Activated CD8-positive, alpha-beta memory T cell treated with anti-CD3 and anti-CD28 coated beads, Interleukin-2, amount 10 ng/mL, durations not matched to agents 7 days and 5 days (primary cell): ENCODE measurements at regions not wholly inside any gene's neighbourhood (a gene's known extent, or its start where the extent isn't known, plus 50 kb on each side); places are given as distances from the start of the nearest gene placed in this dataset.
"Not testable (repeated sequence)": the region's sequence is repeated elsewhere in the genome, so short reads cannot be mapped to it uniquely, and the experiment has no call there.

ENCODE experiments used
- ATAC-seq: fragments of 150-1000 bp; cut with Tn5 transposase; one replicate; pipeline ENCODE4 v1.10.0; 2021; ENCODE audit warnings: moderate library complexity
- CTCF ChIA-PET: fragments of 350-600 bp; sonication (Branson Sonifier 250); formaldehyde crosslinking; loops from one replicate; lab custom pipeline; 2021; ENCODE audit warnings: antibody characterized with exemption; lab: Charles Lee
- DNase-seq: peaks from one replicate; pipeline ENCODE4 v3.0.0-alpha.2; 2020
- H3K27ac Mint-ChIP-seq: one replicate; pipeline ENCODE4 v1.8.0; 2021; ENCODE audit warnings: mild to moderate bottlenecking, mixed read lengths
- H3K27me3 Mint-ChIP-seq: one replicate; pipeline ENCODE4 v1.8.0; 2021; ENCODE audit warnings: mixed read lengths
- H3K36me3 Mint-ChIP-seq: one replicate; pipeline ENCODE4 v1.8.0; 2021; ENCODE audit warnings: mild to moderate bottlenecking, mixed read lengths
- H3K4me1 Mint-ChIP-seq: one replicate; pipeline ENCODE4 v1.8.0; 2021; ENCODE audit warnings: mixed read lengths
- H3K4me3 Mint-ChIP-seq: one replicate; pipeline ENCODE4 v1.8.0; 2021; ENCODE audit warnings: mild to moderate bottlenecking, moderate library complexity, mixed read lengths
- H3K9me3 Mint-ChIP-seq: one replicate; pipeline ENCODE4 v1.8.0; 2022; ENCODE audit warnings: low read depth, mixed read lengths

DNA sequence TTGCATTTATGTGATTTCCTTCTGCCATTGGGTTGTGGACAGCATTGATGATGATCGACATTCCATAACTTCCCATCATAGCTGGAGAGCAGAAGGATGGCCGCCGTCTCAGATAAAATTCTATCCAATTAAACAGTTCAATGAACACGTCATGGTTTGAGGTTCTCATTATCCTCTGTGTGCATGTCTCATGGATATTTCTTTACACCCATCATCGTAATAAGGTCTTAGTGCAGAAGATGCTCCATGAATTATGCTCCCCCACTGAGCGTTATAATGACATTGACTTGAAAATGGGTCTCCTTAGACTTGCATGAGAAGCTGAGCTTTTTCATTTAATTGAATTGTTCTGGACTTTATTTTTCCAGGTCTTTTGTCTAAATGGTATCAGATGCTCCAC is 92.1 kb downstream of the TRIM42 start:
- H3K4me3 Mint-ChIP-seq = no peak overlapping the region
- CTCF ChIA-PET = no interaction called here
- no peak for ATAC-seq
- H3K36me3 Mint-ChIP-seq = no peaks in the 10 kb centered on the region
- H3K27ac Mint-ChIP-seq = no peak overlapping the region
- H3K9me3 Mint-ChIP-seq = no peaks in the 10 kb centered on the region
- H3K4me1 Mint-ChIP-seq = peaks cover 4% of the 10 kb centered on the region
- H3K27me3 Mint-ChIP-seq = peaks cover 8% of the 10 kb centered on the region
- no peak for DNase-seq

DNA sequence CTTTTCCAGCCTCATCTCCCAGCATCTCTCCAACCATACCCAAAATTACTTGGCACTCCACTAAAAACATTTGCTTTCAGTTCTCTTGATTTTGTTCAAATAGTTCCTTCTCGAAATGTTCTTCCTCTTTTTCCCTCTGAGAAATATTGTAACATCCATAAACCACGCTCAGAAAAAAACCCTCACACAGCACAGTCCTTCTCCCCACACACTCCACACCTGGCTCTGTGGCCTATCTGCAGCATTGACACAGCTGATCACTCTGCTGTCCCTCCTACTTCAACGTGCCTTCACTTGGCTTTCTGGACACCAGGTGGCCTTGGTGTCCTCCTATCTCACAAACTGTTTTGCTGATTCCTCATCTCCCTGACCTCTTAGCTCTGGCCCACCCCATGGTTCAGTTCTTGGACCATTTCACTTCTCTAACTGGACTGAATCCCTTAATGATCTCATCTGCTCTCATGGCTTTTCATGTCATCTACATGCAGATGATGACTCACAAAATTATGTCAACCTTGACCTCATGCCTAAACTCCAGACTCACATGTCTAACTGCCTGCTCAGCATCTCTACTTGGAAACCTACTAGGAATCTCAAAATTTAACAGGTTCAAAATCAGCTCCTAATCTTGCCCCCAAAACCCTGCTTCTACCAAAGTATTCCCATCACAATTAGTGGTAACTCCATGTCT is 93.3 kb downstream of the TRIM42 start:
- CTCF ChIA-PET = no interaction called here

DNA sequence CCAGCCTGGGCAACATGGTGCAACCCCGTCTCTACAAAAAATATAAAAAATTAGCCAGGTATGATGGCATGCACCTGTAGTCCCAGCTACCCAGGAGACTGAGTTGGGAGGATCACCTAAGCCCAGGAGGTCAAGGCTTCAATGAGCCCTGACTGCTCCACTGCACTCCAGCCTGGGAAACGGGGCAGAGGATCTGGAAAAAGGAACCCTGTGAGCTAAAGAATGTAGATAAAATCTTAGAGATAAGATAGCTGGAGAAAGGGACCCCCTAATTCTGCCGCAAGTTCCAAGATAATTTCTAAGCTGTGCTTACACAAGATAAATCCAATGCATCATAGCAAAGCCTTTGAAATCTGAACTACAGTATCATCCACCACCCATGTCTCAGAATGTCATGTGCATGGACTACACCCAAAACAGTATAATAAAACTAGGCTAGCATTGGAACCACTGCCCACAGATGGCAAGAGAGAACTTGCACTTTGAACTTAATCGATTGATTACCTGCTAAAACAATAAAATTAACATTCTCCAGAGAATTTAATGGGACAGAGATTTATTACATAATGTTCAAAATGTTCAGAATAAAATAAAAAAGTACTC is 99.9 kb downstream of the TRIM42 start:
- no peaks in the 10 kb centered on the region for H3K36me3 Mint-ChIP-seq
- no peak overlapping the region for H3K27ac Mint-ChIP-seq
- H3K9me3 Mint-ChIP-seq = no peaks in the 10 kb centered on the region
- CTCF ChIA-PET = no interaction called here
- ATAC-seq (no peak), DNase-seq (no peak)
- no peak overlapping the region for H3K4me3 Mint-ChIP-seq
- H3K4me1 Mint-ChIP-seq = peaks cover 2% of the 10 kb centered on the region
- H3K27me3 Mint-ChIP-seq = peaks cover 4% of the 10 kb centered on the region

More for the DNA sequence above, 93.3 kb downstream of the TRIM42 start:
- ATAC-seq (no peak), DNase-seq (no peak)
- H3K4me3 Mint-ChIP-seq = no peak overlapping the region
- peaks cover 2% of the 10 kb centered on the region for H3K4me1 Mint-ChIP-seq
- no peaks in the 10 kb centered on the region for H3K36me3 Mint-ChIP-seq
- H3K27ac Mint-ChIP-seq = no peak overlapping the region
- H3K27me3 Mint-ChIP-seq = peaks cover 7% of the 10 kb centered on the region
- H3K9me3 Mint-ChIP-seq = no peaks in the 10 kb centered on the region

DNA sequence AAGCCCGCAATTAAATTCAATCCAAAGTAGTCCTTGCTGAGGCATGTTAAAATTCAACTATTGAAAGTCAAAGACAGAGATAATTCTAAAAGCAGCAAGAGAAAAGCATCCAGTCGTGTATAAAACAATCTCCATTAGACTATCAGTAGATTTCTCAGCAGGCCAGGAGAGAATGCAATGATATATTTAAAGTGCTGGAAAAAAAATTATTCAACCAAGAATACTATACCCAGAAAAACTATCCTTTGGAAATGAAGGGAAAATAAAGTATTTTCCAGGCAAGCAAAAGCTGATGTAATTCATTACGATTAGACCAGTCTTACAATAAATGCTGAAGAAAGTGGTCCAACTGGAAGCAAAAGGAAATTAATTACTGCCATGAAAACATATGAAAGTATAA is 113.5 kb downstream of the TRIM42 start:
- no peaks in the 10 kb centered on the region for H3K27me3 Mint-ChIP-seq
- CTCF ChIA-PET = no interaction called here
- ATAC-seq (no peak), DNase-seq (no peak)
- H3K9me3 Mint-ChIP-seq = peaks cover 7% of the 10 kb centered on the region
- no peak overlapping the region for H3K27ac Mint-ChIP-seq
- H3K4me3 Mint-ChIP-seq = no peak overlapping the region
- H3K4me1 Mint-ChIP-seq = no peaks in the 10 kb centered on the region
- no peaks in the 10 kb centered on the region for H3K36me3 Mint-ChIP-seq

DNA sequence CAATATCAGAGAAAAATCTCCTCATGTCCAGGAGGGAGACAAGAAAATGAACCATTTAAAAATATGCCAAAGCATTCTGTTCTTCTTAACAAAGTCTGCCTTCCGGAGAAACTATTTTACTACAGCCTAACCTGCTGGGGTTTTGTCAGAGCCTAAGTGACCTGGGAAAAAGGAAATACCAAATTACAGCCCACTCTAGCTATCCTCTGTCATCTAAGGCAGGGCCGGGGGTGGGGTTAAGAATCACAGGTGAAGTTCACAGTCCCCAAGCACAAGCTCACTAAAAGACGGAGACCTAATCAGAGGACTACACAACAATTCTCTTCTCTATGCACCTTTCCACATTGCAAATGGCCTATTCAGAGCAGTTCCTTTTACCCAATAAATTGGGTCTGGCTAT is 116.6 kb downstream of the TRIM42 start:
- CTCF ChIA-PET = no interaction called here
- Mint-ChIP-seq H3K36me3 (no peaks in the 10 kb centered on the region), H3K4me3 (no peak overlapping the region), H3K27ac (no peak overlapping the region), H3K27me3 (no peaks in the 10 kb centered on the region), H3K4me1 (no peaks in the 10 kb centered on the region), H3K9me3 (peaks cover 7% of the 10 kb centered on the region)
- ATAC-seq = no peak
- no peak for DNase-seq

DNA sequence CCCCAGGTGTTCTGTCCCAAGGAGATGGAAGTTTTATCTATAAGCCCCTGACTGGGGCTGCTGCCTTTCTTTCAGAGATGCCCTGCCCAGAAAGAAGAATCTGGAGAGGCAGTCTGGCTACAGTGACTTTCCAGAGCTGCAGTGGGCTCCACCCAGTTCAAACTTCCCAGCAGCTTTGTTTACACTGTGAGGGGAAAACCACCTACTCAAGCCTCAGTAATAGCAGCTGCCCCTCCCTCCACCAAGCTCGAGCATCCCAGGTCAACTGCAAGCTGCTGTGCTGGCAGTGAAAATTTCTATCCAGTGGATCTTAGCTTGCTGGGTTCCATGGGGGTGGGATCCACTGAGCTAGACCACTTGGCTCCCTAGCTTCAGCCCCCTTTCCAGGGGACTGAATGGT is 125.0 kb downstream of the TRIM42 start:
- H3K27me3 Mint-ChIP-seq, DNase-seq, H3K9me3 Mint-ChIP-seq, CTCF ChIA-PET, H3K4me1 Mint-ChIP-seq, H3K36me3 Mint-ChIP-seq, ATAC-seq, H3K4me3 Mint-ChIP-seq, H3K27ac Mint-ChIP-seq: not testable (repeated sequence)

DNA sequence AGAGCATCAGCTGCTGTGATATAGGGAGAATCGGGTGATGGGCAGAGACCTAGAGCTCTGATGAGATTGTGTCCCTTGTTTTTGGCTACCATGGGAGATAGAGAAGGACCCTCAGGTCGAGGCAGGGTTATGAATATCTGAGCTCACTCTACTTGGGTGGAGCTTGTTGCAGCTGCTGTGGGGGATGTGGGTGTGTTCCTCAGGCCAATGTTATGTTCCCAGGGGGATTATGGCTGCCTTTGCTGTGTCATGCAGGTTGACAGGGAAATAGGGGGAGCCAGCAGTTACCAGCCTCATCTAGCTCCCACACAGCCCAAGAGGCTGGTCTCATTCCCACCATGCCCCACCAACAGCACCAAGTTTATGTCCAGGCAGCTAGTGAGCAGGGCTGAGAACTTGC is 131.5 kb downstream of the TRIM42 start:
- Mint-ChIP-seq H3K9me3 (no peaks in the 10 kb centered on the region), H3K4me3 (no peak overlapping the region), H3K4me1 (no peaks in the 10 kb centered on the region), H3K27me3 (peaks cover 3% of the 10 kb centered on the region), H3K27ac (no peak overlapping the region), H3K36me3 (no peaks in the 10 kb centered on the region)
- no peak for ATAC-seq
- DNase-seq = no peak
- CTCF ChIA-PET = no interaction called here

DNA sequence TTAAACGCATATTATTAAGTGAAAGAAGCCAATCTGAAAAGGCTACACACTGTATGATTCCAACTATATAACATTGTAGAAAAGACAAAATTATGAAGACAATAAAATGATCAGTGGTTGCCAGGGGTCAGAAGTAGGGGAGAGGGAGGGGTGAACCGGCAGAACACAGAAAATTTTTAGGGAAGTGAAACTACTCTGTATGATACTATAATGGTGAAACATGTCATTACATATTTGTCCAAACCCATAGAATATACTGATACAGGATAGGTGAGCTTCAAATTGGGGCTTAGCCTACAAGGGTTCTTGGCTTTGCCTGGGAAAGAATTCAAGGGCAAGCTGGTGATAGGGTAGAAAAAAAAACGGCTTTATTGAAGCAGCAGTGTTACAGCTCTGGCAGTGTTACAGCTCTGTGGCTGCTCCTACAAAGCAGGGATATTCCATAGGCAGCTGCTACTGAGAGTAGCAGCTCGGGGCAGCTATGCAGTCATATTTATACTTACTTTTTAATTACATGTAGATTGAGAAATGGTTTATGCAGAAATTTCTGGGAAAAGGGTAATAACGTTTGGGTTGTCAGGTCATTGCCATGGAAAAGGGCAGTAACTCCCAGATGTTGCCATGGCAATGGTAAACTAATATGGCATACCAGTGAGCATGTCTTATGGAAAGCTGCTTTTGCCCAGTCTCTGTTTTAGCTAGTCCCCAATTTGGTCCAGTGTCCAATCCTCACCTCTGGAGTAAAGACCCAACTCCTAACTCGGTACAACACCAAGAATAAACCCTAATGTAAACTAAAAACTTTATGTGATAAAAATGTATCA is 125.1 kb upstream of the SLC25A36 start:
- no peak overlapping the region for H3K27ac Mint-ChIP-seq
- H3K27me3 Mint-ChIP-seq = no peaks in the 10 kb centered on the region
- H3K4me1 Mint-ChIP-seq = no peaks in the 10 kb centered on the region
- DNase-seq (no peak), ATAC-seq (no peak)
- H3K4me3 Mint-ChIP-seq = no peak overlapping the region
- no peaks in the 10 kb centered on the region for H3K36me3 Mint-ChIP-seq
- CTCF ChIA-PET = no interaction called here
- H3K9me3 Mint-ChIP-seq = no peaks in the 10 kb centered on the region

DNA sequence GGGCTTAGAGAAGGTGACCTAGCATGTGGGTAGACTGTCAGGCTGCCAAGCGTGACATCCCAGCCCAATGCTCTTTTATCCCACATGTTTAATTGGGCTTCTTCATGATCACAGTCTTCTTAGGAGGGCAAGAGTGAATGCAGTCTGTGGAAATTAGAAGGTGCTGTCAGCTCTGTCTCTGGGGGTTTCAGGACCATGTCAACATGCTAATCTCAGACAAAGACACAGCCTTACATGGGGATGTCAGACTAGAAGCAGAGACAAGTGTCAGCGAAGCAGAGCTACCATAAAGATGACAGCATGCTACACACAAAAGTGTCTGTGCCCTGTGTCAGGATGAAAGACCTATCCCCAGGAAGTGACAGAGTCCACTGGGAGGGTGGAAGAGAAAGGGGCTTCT is 120.1 kb upstream of the SLC25A36 start:
- no peak overlapping the region for H3K27ac Mint-ChIP-seq
- H3K36me3 Mint-ChIP-seq = no peaks in the 10 kb centered on the region
- no peaks in the 10 kb centered on the region for H3K4me1 Mint-ChIP-seq
- no peak overlapping the region for H3K4me3 Mint-ChIP-seq
- no peaks in the 10 kb centered on the region for H3K27me3 Mint-ChIP-seq
- ATAC-seq (no peak), DNase-seq (no peak)
- no peaks in the 10 kb centered on the region for H3K9me3 Mint-ChIP-seq
- CTCF ChIA-PET = no interaction called here

DNA sequence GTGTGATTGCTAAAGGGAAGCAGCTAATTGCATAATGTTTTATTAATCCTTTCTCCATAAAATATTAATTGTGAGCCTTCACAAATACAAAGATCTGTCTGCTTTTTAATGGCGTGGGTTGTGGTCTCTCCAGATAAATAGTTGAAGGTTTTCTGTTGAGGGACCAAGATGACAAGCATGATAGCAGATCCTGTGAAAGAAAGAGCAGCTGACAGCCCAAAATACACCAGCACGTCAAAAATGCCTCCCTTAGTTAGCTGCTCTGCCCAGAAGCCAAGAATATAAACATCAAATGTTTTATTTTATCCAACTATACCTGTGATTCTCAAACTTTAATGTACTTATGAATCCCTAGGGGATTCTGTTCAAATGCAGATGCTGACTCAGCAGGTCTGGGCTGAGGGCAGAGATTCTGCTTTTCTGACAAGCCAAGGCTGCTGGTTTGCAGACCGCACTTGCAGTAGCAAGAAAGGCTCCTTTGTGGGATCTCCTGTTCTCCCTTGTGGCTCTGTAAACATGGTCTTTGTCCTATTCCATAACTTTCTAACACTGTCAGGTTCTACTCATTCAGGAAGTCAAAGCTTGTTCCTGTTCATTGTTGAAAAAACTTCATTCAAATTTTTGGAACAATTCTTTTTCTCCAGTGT is 119.1 kb upstream of the SLC25A36 start:
- CTCF ChIA-PET = no interaction called here
- no peaks in the 10 kb centered on the region for H3K36me3 Mint-ChIP-seq
- DNase-seq = no peak
- H3K4me1 Mint-ChIP-seq = no peaks in the 10 kb centered on the region
- no peaks in the 10 kb centered on the region for H3K9me3 Mint-ChIP-seq
- H3K4me3 Mint-ChIP-seq = no peak overlapping the region
- no peaks in the 10 kb centered on the region for H3K27me3 Mint-ChIP-seq
- no peak overlapping the region for H3K27ac Mint-ChIP-seq
- ATAC-seq = no peak

DNA sequence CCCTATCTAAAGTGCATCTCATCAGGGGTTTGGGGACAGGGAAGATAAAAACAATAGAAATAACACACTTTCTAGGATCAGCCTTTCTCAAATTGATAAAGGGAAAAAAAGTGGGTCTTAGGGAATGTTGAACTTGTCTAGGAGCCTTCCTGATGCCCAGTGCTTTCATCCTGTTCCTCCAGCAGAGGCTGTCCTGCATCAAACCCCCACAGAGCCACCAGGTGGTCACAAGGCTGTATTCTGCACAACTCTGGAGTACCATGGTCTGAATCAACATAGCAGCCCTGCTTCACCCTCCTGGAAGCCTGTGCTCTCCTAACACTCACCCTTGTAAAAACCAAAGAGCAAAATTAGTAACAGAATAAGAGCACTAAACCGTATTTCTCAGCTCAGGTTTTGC is 118.5 kb upstream of the SLC25A36 start:
- H3K27ac Mint-ChIP-seq = no peak overlapping the region
- H3K36me3 Mint-ChIP-seq = no peaks in the 10 kb centered on the region
- ATAC-seq (no peak), DNase-seq (no peak)
- CTCF ChIA-PET = no interaction called here
- H3K4me3 Mint-ChIP-seq = no peak overlapping the region
- no peaks in the 10 kb centered on the region for H3K9me3 Mint-ChIP-seq
- H3K4me1 Mint-ChIP-seq = no peaks in the 10 kb centered on the region
- no peaks in the 10 kb centered on the region for H3K27me3 Mint-ChIP-seq

DNA sequence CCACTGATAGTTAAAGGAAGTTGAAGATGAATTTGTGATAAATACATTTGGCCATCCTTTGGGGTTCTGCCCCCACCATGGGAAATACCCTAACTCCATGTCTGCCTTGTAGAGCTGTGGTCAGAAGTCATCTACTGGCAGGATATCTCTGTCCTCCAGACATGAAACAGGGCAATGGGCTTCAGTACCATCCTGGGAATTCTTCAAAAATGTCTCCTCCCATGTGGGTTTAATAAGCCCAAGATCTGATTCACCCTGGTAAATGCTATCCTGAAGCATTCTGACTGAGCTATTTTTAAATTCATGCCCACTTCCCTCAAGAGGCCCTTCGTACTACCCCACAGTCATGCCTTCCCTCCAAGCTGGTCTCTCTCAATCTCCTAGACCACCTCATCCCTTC is 113.7 kb upstream of the SLC25A36 start:
- no peak overlapping the region for H3K4me3 Mint-ChIP-seq
- ATAC-seq (no peak), DNase-seq (no peak)
- CTCF ChIA-PET = no interaction called here
- H3K9me3 Mint-ChIP-seq = no peaks in the 10 kb centered on the region
- H3K36me3 Mint-ChIP-seq = no peaks in the 10 kb centered on the region
- no peak overlapping the region for H3K27ac Mint-ChIP-seq
- peaks cover 7% of the 10 kb centered on the region for H3K27me3 Mint-ChIP-seq
- H3K4me1 Mint-ChIP-seq = peaks cover 2% of the 10 kb centered on the region

DNA sequence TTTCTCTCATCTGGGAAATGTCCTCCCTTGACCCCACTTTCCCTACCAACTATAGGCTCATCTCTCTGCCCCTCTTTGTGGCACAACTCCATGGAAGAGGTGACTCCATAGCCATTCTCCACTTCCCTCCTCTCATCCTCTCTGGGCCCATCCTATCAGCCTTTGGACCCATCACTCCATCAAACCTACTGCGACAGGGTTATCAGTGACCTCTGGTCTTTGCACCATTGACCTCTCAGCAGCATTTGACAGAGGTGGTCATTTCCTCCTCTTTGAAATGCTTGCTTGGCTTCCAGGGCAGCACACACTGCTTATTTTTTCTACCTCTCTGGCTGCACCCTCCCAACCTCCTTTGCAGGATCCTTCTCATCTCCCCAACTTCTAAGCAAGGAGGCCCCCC is 113.1 kb upstream of the SLC25A36 start:
- H3K36me3 Mint-ChIP-seq = no peaks in the 10 kb centered on the region
- peaks cover 9% of the 10 kb centered on the region for H3K27me3 Mint-ChIP-seq
- H3K4me1 Mint-ChIP-seq = peaks cover 4% of the 10 kb centered on the region
- no peak overlapping the region for H3K27ac Mint-ChIP-seq
- no peaks in the 10 kb centered on the region for H3K9me3 Mint-ChIP-seq
- no peak overlapping the region for H3K4me3 Mint-ChIP-seq
- no peak for DNase-seq
- CTCF ChIA-PET = no interaction called here
- no peak for ATAC-seq
